ENCODE measurements at regions not wholly inside any gene's neighbourhood (a gene's known extent, or its start where the extent isn't known, plus 50 kb on each side); places are given as distances from the start of the nearest gene placed in this dataset.

GRCh38 chr4:23547096-23547495, 342.8 kb downstream of the PPARGC1A start:
- Histone ChIP-seq H3K4me1 (no peaks in the 10 kb centered on the region), H3K27ac (no peak overlapping the region), H3K36me3 (no peaks in the 10 kb centered on the region), H3K27me3 (no peaks in the 10 kb centered on the region), H3K9me3 (peaks cover 0 to 2% (median 0%) of the 10 kb centered on the region in 4 donors), H3K4me3 (no peak overlapping the region)
- no peak for TF ChIP-seq POLR2A (IDR thresholded peaks at IDR 0.05)
- TF ChIP-seq EP300 (IDR thresholded peaks at IDR 0.05): no peak
- TF ChIP-seq, protein P1, sequence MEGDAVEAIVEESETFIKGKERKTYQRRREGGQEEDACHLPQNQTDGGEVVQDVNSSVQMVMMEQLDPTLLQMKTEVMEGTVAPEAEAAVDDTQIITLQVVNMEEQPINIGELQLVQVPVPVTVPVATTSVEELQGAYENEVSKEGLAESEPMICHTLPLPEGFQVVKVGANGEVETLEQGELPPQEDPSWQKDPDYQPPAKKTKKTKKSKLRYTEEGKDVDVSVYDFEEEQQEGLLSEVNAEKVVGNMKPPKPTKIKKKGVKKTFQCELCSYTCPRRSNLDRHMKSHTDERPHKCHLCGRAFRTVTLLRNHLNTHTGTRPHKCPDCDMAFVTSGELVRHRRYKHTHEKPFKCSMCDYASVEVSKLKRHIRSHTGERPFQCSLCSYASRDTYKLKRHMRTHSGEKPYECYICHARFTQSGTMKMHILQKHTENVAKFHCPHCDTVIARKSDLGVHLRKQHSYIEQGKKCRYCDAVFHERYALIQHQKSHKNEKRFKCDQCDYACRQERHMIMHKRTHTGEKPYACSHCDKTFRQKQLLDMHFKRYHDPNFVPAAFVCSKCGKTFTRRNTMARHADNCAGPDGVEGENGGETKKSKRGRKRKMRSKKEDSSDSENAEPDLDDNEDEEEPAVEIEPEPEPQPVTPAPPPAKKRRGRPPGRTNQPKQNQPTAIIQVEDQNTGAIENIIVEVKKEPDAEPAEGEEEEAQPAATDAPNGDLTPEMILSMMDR (IDR thresholded peaks at IDR 0.05): no peak
- TF ChIP-seq POLR2AphosphoS5 (IDR thresholded peaks at IDR 0.05): no peak
- no peak for DNase-seq
- intact Hi-C loops (cut with DNase I): no loop called here
- 93 to 96% methylated on average over 2 of the region's 2 CpGs for WGBS, 2 donors

GRCh38 chr4:23539969-23540569, 349.8 kb downstream of the PPARGC1A start:
- no peaks in the 10 kb centered on the region for H3K4me1 ChIP-seq
- peaks cover 0 to 2% (median 0%) of the 10 kb centered on the region in 4 donors for H3K9me3 ChIP-seq
- no peak for DNase-seq
- 80 to 84% methylated on average over 5 of the region's 5 CpGs for WGBS, 2 donors
- no peaks in the 10 kb centered on the region for H3K36me3 ChIP-seq
- intact Hi-C loops (cut with DNase I): no loop called here
- no peak overlapping the region for H3K27ac ChIP-seq
- H3K4me3 ChIP-seq: no peak overlapping the region
- no peaks in the 10 kb centered on the region for H3K27me3 ChIP-seq
- TF ChIP-seq, protein P1 (IDR thresholded peaks at IDR 0.05): no peak

DNA sequence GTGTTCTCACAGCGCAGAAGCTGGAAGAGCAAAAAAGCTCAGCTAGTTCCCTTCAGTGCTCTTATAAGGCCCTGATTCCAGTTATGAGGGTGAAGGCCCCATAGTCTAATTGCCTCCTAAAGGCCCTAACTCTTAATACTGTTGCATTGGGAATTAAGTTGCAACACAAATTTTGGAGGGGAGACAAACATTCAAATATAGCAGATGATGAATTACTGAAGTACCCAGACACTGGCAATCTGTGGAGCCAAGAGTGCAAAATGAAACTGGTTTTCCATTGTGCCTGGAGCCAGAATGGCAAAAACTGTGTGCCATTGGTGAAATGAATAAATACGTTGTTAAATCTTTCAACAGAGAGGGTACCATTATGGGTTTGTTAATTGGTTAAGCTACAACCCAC, 356.0 kb downstream of the PPARGC1A start:
- intact Hi-C loops (cut with DNase I): no loop called here

GRCh38 chr4:23516716-23517115, 373.1 kb downstream of the PPARGC1A start:
- no peaks in the 10 kb centered on the region for H3K27me3 ChIP-seq
- no peak for TF ChIP-seq EP300 (IDR thresholded peaks at IDR 0.05)
- TF ChIP-seq POLR2AphosphoS5 (IDR thresholded peaks at IDR 0.05): no peak
- TF ChIP-seq, protein P1 (IDR thresholded peaks at IDR 0.05): no peak
- no peak for TF ChIP-seq POLR2A (IDR thresholded peaks at IDR 0.05)
- peaks cover 0 to 8% (median 0%) of the 10 kb centered on the region in 4 donors for H3K9me3 ChIP-seq
- intact Hi-C loops (cut with DNase I): no loop called here
- no peak overlapping the region for H3K4me3 ChIP-seq
- no peak overlapping the region for H3K27ac ChIP-seq
- DNase-seq: no peak
- H3K36me3 ChIP-seq: no peaks in the 10 kb centered on the region
- H3K4me1 ChIP-seq: no peaks in the 10 kb centered on the region
- WGBS, 2 donors: 90 to 92% methylated on average over 3 of the region's 3 CpGs

More for the DNA sequence above, 356.0 kb downstream of the PPARGC1A start:
- TF ChIP-seq POLR2AphosphoS5 (IDR thresholded peaks at IDR 0.05): no peak
- TF ChIP-seq, protein P1 (IDR thresholded peaks at IDR 0.05): no peak
- no peak for TF ChIP-seq POLR2A (IDR thresholded peaks at IDR 0.05)
- no peak for TF ChIP-seq EP300 (IDR thresholded peaks at IDR 0.05)
- no peak for DNase-seq
- Histone ChIP-seq H3K27me3 (no peaks in the 10 kb centered on the region), H3K9me3 (peaks cover 0 to 2% (median 0%) of the 10 kb centered on the region in 4 donors), H3K4me1 (no peaks in the 10 kb centered on the region), H3K36me3 (no peaks in the 10 kb centered on the region), H3K27ac (no peak overlapping the region), H3K4me3 (no peak overlapping the region)
- 94 to 95% methylated on average over 2 of the region's 2 CpGs for WGBS, 2 donors

DNA sequence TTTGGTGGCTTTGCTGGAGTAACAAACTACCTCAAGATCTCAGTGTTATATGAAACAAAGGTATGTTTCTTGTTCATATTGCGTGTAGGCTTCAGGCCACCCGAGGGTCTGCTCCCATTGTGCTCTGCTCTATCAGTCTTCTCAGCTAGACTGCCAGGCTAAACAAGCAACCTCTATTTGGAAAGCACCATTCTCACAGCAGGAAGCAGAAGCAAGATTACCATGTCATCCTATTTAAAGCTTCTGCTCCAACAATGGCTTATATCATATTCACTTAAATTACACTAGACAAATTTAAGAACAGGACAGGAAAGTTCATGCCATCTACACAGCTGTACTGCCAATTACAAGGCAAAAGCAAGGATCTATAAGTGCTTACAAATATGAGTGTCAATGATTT, 385.8 kb downstream of the PPARGC1A start:
- Histone ChIP-seq H3K27me3 (no peaks in the 10 kb centered on the region), H3K27ac (no peak overlapping the region), H3K4me1 (peaks cover 0 to 6% (median 0%) of the 10 kb centered on the region in 4 donors), H3K4me3 (no peak overlapping the region), H3K9me3 (no peaks in the 10 kb centered on the region), H3K36me3 (no peaks in the 10 kb centered on the region)
- TF ChIP-seq POLR2AphosphoS5 (IDR thresholded peaks at IDR 0.05): no peak
- TF ChIP-seq EP300 (IDR thresholded peaks at IDR 0.05): no peak
- no peak for TF ChIP-seq POLR2A (IDR thresholded peaks at IDR 0.05)
- TF ChIP-seq, protein P1 (IDR thresholded peaks at IDR 0.05): no peak
- WGBS, 2 donors: 43 to 75% methylated on average over 2 of the region's 2 CpGs
- intact Hi-C loops (cut with DNase I): no loop called here
- no peak for DNase-seq
